ENCODE measurements at regions not wholly inside any gene's neighbourhood (a gene's known extent, or its start where the extent isn't known, plus 50 kb on each side); places are given as distances from the start of the nearest gene placed in this dataset.

DNA sequence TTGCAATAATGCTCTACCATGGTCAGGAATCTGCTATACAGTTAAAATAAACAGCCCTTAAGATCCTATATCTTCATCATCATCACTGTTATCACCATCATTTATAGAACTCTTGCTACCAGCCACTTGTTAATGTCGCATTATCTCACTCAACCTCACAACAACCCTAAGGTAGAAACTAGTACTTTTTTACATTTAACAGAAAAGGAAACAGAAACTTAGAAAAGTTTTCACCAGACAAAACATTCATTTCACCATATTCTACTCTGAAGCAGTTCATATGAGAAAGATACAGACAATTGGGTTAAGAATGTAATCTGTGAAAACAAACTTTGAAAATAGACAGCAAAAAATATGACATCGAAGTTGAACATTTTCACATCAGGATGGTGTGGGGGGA lies 262.6 kb downstream of the ATG4C start:
- TF ChIP-seq, protein P1, sequence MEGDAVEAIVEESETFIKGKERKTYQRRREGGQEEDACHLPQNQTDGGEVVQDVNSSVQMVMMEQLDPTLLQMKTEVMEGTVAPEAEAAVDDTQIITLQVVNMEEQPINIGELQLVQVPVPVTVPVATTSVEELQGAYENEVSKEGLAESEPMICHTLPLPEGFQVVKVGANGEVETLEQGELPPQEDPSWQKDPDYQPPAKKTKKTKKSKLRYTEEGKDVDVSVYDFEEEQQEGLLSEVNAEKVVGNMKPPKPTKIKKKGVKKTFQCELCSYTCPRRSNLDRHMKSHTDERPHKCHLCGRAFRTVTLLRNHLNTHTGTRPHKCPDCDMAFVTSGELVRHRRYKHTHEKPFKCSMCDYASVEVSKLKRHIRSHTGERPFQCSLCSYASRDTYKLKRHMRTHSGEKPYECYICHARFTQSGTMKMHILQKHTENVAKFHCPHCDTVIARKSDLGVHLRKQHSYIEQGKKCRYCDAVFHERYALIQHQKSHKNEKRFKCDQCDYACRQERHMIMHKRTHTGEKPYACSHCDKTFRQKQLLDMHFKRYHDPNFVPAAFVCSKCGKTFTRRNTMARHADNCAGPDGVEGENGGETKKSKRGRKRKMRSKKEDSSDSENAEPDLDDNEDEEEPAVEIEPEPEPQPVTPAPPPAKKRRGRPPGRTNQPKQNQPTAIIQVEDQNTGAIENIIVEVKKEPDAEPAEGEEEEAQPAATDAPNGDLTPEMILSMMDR (IDR thresholded peaks at IDR 0.05), result no peak
- Histone ChIP-seq H3K27ac (no peak overlapping the region), H3K9me3 (no peaks in the 10 kb centered on the region), H3K36me3 (no peaks in the 10 kb centered on the region), H3K4me1 (no peaks in the 10 kb centered on the region), H3K27me3 (ENCODE audit: low read depth) (no peaks in the 10 kb centered on the region), H3K4me3 (no peak overlapping the region)
- no peak for ATAC-seq
- intact Hi-C loops (cut with DNase I), result no loop called here
- no peak for DNase-seq

DNA sequence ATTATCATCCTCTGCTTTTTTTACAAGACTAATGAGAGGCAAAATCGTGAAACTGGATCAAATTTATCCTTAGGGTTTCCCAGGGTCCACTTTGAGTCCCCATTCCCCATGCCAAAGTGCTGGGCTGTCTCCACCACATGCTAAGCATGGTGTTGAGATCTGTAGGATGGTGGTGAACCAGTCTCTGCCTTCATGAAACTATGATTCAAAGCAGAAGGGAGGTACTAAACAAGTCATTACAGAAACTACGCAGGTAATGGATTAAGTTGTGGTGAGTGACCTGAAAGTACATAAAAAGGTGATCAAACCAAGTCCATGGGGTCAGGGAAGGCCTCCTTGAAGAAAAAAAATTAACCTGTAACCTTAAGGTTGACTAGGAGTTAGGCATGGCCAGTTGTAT lies 265.2 kb downstream of the ATG4C start:
- Histone ChIP-seq H3K4me1 (no peaks in the 10 kb centered on the region), H3K36me3 (no peaks in the 10 kb centered on the region), H3K9me3 (no peaks in the 10 kb centered on the region), H3K4me3 (no peak overlapping the region), H3K27me3 (ENCODE audit: low read depth) (no peaks in the 10 kb centered on the region), H3K27ac (no peak overlapping the region)
- ATAC-seq (no peak), DNase-seq (no peak)
- TF ChIP-seq, protein P1 (IDR thresholded peaks at IDR 0.05), result no peak
- intact Hi-C loops (cut with DNase I), result no loop called here

DNA sequence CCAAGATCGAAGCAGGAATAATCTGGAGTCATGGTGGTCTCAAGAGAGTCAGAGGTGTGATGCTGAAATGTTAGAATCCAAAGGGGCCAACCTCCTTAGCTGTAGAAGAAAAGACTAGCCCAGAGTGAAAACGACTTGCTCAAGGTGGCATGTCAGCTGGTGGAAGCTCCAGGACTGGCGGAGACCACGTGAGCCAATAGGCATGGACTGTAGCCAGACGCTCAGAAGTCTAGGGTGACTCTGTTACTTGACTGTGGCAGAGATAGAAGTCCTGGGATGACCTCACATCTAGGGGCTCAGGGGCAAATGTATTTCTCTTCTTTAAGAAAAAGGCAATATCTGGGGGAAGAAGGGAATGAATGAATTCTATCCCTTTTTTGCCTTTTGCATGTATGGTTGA lies 267.4 kb downstream of the ATG4C start:
- Histone ChIP-seq H3K4me3 (no peak overlapping the region), H3K4me1 (no peaks in the 10 kb centered on the region), H3K36me3 (no peaks in the 10 kb centered on the region), H3K9me3 (no peaks in the 10 kb centered on the region), H3K27me3 (ENCODE audit: low read depth) (no peaks in the 10 kb centered on the region), H3K27ac (no peak overlapping the region)
- ATAC-seq, result no peak
- intact Hi-C loops (cut with DNase I), result no loop called here
- DNase-seq, result no peak
- TF ChIP-seq, protein P1 (IDR thresholded peaks at IDR 0.05), result no peak

DNA sequence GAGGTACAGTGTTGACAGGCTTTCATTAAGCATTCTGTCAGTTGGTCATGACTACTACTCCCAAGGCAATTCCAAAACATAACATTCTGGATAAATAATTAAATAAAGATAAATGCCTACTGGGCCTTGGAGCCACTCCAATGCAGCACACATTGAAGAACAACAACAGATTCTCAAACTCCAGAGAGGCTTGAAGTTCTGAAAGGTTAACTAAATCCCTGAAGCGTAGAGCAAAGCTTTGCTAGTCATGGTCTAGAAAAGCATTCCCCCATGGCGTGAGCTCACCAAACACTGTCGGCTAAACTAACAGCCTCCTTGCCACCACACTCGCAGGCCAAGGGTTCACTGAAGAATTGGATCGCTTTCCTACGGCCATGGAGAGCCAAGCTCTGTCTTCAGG lies 268.0 kb downstream of the ATG4C start:
- Histone ChIP-seq H3K36me3 (no peaks in the 10 kb centered on the region), H3K9me3 (no peaks in the 10 kb centered on the region), H3K27ac (no peak overlapping the region), H3K4me1 (no peaks in the 10 kb centered on the region), H3K4me3 (no peak overlapping the region), H3K27me3 (ENCODE audit: low read depth) (no peaks in the 10 kb centered on the region)
- TF ChIP-seq, protein P1 (IDR thresholded peaks at IDR 0.05), result no peak
- DNase-seq (no peak), ATAC-seq (no peak)
- intact Hi-C loops (cut with DNase I), result no loop called here

DNA sequence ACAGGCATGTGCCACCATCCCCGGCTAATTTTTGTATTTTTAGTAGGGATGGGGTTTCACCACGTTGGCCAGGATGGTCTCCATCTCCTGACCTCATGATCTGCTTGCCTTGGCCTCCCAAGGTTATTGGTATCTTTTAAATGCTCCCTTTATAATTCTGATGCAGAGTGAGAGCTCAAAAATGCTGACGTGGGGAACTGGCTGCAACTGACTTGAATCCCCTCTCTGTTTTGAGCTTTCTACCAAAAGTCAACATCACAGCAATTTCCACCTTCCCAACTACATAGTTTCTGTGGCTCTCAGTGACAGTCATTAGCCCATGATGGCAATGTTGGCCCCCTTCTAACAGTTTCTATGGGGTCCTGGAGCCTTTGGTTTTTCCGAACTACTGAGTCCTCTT lies 268.2 kb upstream of the FOXD3 start:
- intact Hi-C loops (cut with DNase I), result no loop called here
- TF ChIP-seq, protein P1 (IDR thresholded peaks at IDR 0.05), result no peak
- no peak for ATAC-seq
- no peaks in the 10 kb centered on the region for H3K4me1 ChIP-seq
- no peaks in the 10 kb centered on the region for H3K27me3 ChIP-seq (ENCODE audit: low read depth)
- H3K4me3 ChIP-seq, result no peak overlapping the region
- H3K36me3 ChIP-seq, result no peaks in the 10 kb centered on the region
- H3K27ac ChIP-seq, result no peak overlapping the region
- H3K9me3 ChIP-seq, result no peaks in the 10 kb centered on the region
- no peak for DNase-seq

DNA sequence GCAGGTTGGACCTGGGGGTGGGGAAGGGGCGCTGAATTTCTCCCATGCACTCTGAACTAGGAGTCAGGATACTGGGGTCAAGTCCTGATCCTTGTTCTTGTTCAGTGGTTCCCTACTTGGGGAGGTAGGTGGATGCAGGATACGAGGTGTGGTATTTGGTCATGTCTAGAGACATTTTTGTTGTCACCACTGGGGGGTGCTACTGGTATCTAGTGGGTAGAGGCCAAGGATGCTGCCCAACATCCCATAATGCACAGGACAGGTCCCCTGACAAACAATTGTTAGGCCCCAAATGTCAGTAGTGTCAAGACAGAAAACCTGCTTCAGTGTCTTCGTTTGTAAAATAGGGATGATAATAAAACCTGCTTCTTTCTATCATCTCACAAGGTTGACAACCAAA lies 259.0 kb upstream of the FOXD3 start:
- H3K9me3 ChIP-seq, result no peaks in the 10 kb centered on the region
- H3K27ac ChIP-seq, result no peak overlapping the region
- no peaks in the 10 kb centered on the region for H3K36me3 ChIP-seq
- H3K27me3 ChIP-seq (ENCODE audit: low read depth), result no peaks in the 10 kb centered on the region
- DNase-seq (no peak), ATAC-seq (no peak)
- H3K4me1 ChIP-seq, result no peaks in the 10 kb centered on the region
- TF ChIP-seq, protein P1 (IDR thresholded peaks at IDR 0.05), result no peak
- intact Hi-C loops (cut with DNase I), result no loop called here
- H3K4me3 ChIP-seq, result no peak overlapping the region

All from lower lobe of right lung (tissue), 2 donors.